Left ventricle myocardium inferior (tissue), 1 donor: ENCODE measurements at regions not wholly inside any gene's neighbourhood (a gene's known extent, or its start where the extent isn't known, plus 50 kb on each side); places are given as distances from the start of the nearest gene placed in this dataset.

Experiments
- DNase-seq: peaks from one replicate; pipeline ENCODE4 v3.0.0-alpha.2; 2020
- H3K27ac ChIP-seq: fragments of 200-600 bp; replicated peaks from 2 replicates; pipeline ENCODE4 v1.8.0; 2021
- H3K27me3 ChIP-seq: fragments of 200-600 bp; 2 replicates; pipeline ENCODE4 v1.8.0; 2021; ENCODE audit warnings: low read depth
- H3K36me3 ChIP-seq: fragments of 200-600 bp; 2 replicates; pipeline ENCODE4 v1.8.0; 2021
- H3K4me1 ChIP-seq: fragments of 200-600 bp; 2 replicates; pipeline ENCODE4 v1.8.0; 2021
- H3K4me3 ChIP-seq: fragments of 200-600 bp; 2 replicates; pipeline ENCODE4 v1.8.0; 2021; ENCODE audit warnings: mild to moderate bottlenecking, moderate library complexity
- H3K9me3 ChIP-seq: fragments of 200-600 bp; replicated peaks from 2 replicates; pipeline ENCODE4 v1.8.0; 2021
- CTCF ChIP-seq: fragments of 200-600 bp; IDR thresholded peaks from 2 replicates; pipeline ENCODE4 v1.8.0; 2021; ENCODE audit warnings: antibody characterized with exemption, mild to moderate bottlenecking, borderline replicate concordance
- intact Hi-C: fragments of 100-400 bp; cut with micrococcal nuclease; formaldehyde crosslinking; loops from one replicate; pipeline ENCODE4 v1.11.0; 2022
- donor health status: DM: no; HTN: yes; CAD: no; lungs with severe emphysema.

- Histone ChIP-seq H3K9me3 (peaks cover 8% of the 10 kb centered on the region), H3K27ac (no peak overlapping the region), H3K4me1 (no peaks in the 10 kb centered on the region), H3K27me3 (no peaks in the 10 kb centered on the region), H3K4me3 (no peak overlapping the region), H3K36me3 (no peaks in the 10 kb centered on the region)
- intact Hi-C loops = no loop called here
- no peak for DNase-seq
- no peak for TF ChIP-seq CTCF
Observed at GRCh38 chr2:52929412-52929811, 838.2 kb upstream of the CHAC2 start.

GRCh38 chr2:52919673-52920072, 847.9 kb upstream of the CHAC2 start:
- DNase-seq = no peak
- no peaks in the 10 kb centered on the region for H3K36me3 ChIP-seq

GRCh38 chr2:52918551-52918950, 849.1 kb upstream of the CHAC2 start:
- no peaks in the 10 kb centered on the region for H3K27me3 ChIP-seq
- no peaks in the 10 kb centered on the region for H3K4me1 ChIP-seq
- H3K4me3 ChIP-seq = no peak overlapping the region
- H3K36me3 ChIP-seq = no peaks in the 10 kb centered on the region
- no peak overlapping the region for H3K27ac ChIP-seq
- intact Hi-C loops = no loop called here
- no peak for DNase-seq
- H3K9me3 ChIP-seq = no peaks in the 10 kb centered on the region
- TF ChIP-seq CTCF = no peak

More at GRCh38 chr2:52919673-52920072, 847.9 kb upstream of the CHAC2 start:
- H3K4me3 ChIP-seq = no peak overlapping the region
- no peaks in the 10 kb centered on the region for H3K27me3 ChIP-seq
- H3K9me3 ChIP-seq = no peaks in the 10 kb centered on the region
- TF ChIP-seq CTCF = no peak
- H3K4me1 ChIP-seq = no peaks in the 10 kb centered on the region
- no peak overlapping the region for H3K27ac ChIP-seq
- intact Hi-C loops = no loop called here

- no peak for DNase-seq
- no peak for TF ChIP-seq CTCF
Observed at GRCh38 chr2:52916981-52917380, 850.6 kb upstream of the CHAC2 start.

GRCh38 chr2:52904355-52904891, 863.2 kb upstream of the CHAC2 start:
- H3K9me3 ChIP-seq = peaks cover 35% of the 10 kb centered on the region
- no peaks in the 10 kb centered on the region for H3K36me3 ChIP-seq
- H3K27ac ChIP-seq = no peak overlapping the region
- intact Hi-C loops = no loop called here
- DNase-seq = no peak
- no peak overlapping the region for H3K4me3 ChIP-seq
- no peaks in the 10 kb centered on the region for H3K27me3 ChIP-seq
- H3K4me1 ChIP-seq = no peaks in the 10 kb centered on the region
- TF ChIP-seq CTCF = no peak

More at GRCh38 chr2:52916981-52917380, 850.6 kb upstream of the CHAC2 start:
- Histone ChIP-seq H3K27ac (no peak overlapping the region), H3K27me3 (no peaks in the 10 kb centered on the region), H3K9me3 (no peaks in the 10 kb centered on the region), H3K4me3 (no peak overlapping the region), H3K4me1 (no peaks in the 10 kb centered on the region), H3K36me3 (no peaks in the 10 kb centered on the region)
- intact Hi-C loops = no loop called here
